ENCODE measurements at regions not wholly inside any gene's neighbourhood (a gene's known extent, or its start where the extent isn't known, plus 50 kb on each side); places are given as distances from the start of the nearest gene placed in this dataset.

GRCh38 chr16:54526087-54526486 lies 239.5 kb upstream of the IRX3 start:
- TF ChIP-seq STAT1 (IDR thresholded peaks at IDR 0.05; ENCODE audit: unreplicated experiment) (no peak), EZH2 (IDR thresholded peaks at IDR 0.05; ENCODE audit: low read depth, unreplicated experiment) (no peak), EZH2phosphoT487 (IDR thresholded peaks at IDR 0.05; ENCODE audit: unreplicated experiment) (no peak), POLR2AphosphoS5 (IDR thresholded peaks at IDR 0.05; ENCODE audit: low read depth) (no peak), JUNB (IDR thresholded peaks at IDR 0.05; ENCODE audit: unreplicated experiment) (no peak), CREB1 (CRISPR knock-in tag; IDR thresholded peaks at IDR 0.05; ENCODE audit: low read depth) (no peak), ZNF331 (CRISPR knock-in tag; IDR thresholded peaks at IDR 0.05; ENCODE audit: low read depth) (no peak), NANOG (IDR thresholded peaks at IDR 0.05; ENCODE audit: borderline replicate concordance) (no peak)
- TF ChIP-seq, protein P1, sequence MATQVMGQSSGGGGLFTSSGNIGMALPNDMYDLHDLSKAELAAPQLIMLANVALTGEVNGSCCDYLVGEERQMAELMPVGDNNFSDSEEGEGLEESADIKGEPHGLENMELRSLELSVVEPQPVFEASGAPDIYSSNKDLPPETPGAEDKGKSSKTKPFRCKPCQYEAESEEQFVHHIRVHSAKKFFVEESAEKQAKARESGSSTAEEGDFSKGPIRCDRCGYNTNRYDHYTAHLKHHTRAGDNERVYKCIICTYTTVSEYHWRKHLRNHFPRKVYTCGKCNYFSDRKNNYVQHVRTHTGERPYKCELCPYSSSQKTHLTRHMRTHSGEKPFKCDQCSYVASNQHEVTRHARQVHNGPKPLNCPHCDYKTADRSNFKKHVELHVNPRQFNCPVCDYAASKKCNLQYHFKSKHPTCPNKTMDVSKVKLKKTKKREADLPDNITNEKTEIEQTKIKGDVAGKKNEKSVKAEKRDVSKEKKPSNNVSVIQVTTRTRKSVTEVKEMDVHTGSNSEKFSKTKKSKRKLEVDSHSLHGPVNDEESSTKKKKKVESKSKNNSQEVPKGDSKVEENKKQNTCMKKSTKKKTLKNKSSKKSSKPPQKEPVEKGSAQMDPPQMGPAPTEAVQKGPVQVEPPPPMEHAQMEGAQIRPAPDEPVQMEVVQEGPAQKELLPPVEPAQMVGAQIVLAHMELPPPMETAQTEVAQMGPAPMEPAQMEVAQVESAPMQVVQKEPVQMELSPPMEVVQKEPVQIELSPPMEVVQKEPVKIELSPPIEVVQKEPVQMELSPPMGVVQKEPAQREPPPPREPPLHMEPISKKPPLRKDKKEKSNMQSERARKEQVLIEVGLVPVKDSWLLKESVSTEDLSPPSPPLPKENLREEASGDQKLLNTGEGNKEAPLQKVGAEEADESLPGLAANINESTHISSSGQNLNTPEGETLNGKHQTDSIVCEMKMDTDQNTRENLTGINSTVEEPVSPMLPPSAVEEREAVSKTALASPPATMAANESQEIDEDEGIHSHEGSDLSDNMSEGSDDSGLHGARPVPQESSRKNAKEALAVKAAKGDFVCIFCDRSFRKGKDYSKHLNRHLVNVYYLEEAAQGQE (IDR thresholded peaks at IDR 0.05; ENCODE audit: unreplicated experiment): no peak
- TF ChIP-seq, protein P2, sequence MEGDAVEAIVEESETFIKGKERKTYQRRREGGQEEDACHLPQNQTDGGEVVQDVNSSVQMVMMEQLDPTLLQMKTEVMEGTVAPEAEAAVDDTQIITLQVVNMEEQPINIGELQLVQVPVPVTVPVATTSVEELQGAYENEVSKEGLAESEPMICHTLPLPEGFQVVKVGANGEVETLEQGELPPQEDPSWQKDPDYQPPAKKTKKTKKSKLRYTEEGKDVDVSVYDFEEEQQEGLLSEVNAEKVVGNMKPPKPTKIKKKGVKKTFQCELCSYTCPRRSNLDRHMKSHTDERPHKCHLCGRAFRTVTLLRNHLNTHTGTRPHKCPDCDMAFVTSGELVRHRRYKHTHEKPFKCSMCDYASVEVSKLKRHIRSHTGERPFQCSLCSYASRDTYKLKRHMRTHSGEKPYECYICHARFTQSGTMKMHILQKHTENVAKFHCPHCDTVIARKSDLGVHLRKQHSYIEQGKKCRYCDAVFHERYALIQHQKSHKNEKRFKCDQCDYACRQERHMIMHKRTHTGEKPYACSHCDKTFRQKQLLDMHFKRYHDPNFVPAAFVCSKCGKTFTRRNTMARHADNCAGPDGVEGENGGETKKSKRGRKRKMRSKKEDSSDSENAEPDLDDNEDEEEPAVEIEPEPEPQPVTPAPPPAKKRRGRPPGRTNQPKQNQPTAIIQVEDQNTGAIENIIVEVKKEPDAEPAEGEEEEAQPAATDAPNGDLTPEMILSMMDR (conservative IDR thresholded peaks at IDR 0.05; ENCODE audit: low read depth in 2 of 2): no peak
- TF ChIP-seq, protein P3, sequence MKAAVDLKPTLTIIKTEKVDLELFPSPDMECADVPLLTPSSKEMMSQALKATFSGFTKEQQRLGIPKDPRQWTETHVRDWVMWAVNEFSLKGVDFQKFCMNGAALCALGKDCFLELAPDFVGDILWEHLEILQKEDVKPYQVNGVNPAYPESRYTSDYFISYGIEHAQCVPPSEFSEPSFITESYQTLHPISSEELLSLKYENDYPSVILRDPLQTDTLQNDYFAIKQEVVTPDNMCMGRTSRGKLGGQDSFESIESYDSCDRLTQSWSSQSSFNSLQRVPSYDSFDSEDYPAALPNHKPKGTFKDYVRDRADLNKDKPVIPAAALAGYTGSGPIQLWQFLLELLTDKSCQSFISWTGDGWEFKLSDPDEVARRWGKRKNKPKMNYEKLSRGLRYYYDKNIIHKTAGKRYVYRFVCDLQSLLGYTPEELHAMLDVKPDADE (IDR thresholded peaks at IDR 0.05): no peak
